ENCODE measurements at regions not wholly inside any gene's neighbourhood (a gene's known extent, or its start where the extent isn't known, plus 50 kb on each side); places are given as distances from the start of the nearest gene placed in this dataset.

DNA sequence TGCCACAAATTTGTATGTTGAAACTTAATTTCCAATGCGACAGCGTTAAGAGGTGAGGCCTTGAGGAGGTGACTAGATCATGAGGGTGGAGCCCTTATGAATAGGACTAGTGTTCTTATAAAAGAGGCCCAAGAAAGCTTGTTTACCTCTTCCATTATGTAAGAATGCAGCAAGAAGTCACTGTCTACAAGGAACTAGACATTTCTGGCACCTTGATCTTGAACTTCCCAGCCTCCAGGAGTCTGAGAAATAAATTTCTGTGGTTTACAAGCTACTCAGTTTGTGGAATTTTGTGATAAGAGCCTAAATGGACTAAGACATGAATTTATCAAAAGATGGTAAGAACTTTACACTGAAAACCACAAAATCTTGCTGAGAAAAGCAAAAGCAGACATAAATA, 173.6 kb upstream of the SGK1 start:
- Histone ChIP-seq H3K4me3 (no peak overlapping the region), H3K4me1 (no peaks in the 10 kb centered on the region), H3K27me3 (no peaks in the 10 kb centered on the region), H3K27ac (no peak overlapping the region), H3K9me3 (no peaks in the 10 kb centered on the region), H3K36me3 (no peaks in the 10 kb centered on the region)
- TF ChIP-seq EP300 (IDR thresholded peaks at IDR 0.05; ENCODE audit: low read depth) (no peak), POLR2A (IDR thresholded peaks at IDR 0.05) (no peak), POLR2AphosphoS5 (IDR thresholded peaks at IDR 0.05) (no peak)
- TF ChIP-seq, protein P1, sequence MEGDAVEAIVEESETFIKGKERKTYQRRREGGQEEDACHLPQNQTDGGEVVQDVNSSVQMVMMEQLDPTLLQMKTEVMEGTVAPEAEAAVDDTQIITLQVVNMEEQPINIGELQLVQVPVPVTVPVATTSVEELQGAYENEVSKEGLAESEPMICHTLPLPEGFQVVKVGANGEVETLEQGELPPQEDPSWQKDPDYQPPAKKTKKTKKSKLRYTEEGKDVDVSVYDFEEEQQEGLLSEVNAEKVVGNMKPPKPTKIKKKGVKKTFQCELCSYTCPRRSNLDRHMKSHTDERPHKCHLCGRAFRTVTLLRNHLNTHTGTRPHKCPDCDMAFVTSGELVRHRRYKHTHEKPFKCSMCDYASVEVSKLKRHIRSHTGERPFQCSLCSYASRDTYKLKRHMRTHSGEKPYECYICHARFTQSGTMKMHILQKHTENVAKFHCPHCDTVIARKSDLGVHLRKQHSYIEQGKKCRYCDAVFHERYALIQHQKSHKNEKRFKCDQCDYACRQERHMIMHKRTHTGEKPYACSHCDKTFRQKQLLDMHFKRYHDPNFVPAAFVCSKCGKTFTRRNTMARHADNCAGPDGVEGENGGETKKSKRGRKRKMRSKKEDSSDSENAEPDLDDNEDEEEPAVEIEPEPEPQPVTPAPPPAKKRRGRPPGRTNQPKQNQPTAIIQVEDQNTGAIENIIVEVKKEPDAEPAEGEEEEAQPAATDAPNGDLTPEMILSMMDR (IDR thresholded peaks at IDR 0.05), result no peak
- in situ Hi-C loops (cut with MboI; ENCODE audit: low pct_ligation_motif_present in 1 of 4, low pct_unique_long_range_greater_than_20kb in 1 of 4, low sequenced_read_pairs in 3 of 4), result no loop called here
- no peak for DNase-seq
- WGBS, 2 donors (ENCODE audit: low coverage in 1 of 2), result 83 to 97% methylated on average over 2 of the region's 2 CpGs
- intact Hi-C loops (cut with DNase I; ENCODE audit: low total_unique reads), result no loop called here

GRCh38 chr6:134482593-134483270, 164.8 kb upstream of the SGK1 start:
- Histone ChIP-seq H3K9me3 (no peaks in the 10 kb centered on the region), H3K27me3 (no peaks in the 10 kb centered on the region), H3K27ac (no peak overlapping the region), H3K4me3 (no peak overlapping the region), H3K36me3 (no peaks in the 10 kb centered on the region), H3K4me1 (no peaks in the 10 kb centered on the region)
- 71 to 78% methylated on average over 11 to 12 of the region's 12 CpGs for WGBS, 2 donors (ENCODE audit: low coverage in 1 of 2)
- DNase-seq, result no peak
- intact Hi-C loops (cut with DNase I; ENCODE audit: low total_unique reads) (no loop called here), in situ Hi-C loops (cut with MboI; ENCODE audit: low pct_ligation_motif_present in 1 of 4, low pct_unique_long_range_greater_than_20kb in 1 of 4, low sequenced_read_pairs in 3 of 4) (no loop called here)
- TF ChIP-seq, protein P1 (IDR thresholded peaks at IDR 0.05), result no peak
- TF ChIP-seq POLR2A (IDR thresholded peaks at IDR 0.05) (no peak), POLR2AphosphoS5 (IDR thresholded peaks at IDR 0.05) (no peak), EP300 (IDR thresholded peaks at IDR 0.05; ENCODE audit: low read depth) (no peak)

DNA sequence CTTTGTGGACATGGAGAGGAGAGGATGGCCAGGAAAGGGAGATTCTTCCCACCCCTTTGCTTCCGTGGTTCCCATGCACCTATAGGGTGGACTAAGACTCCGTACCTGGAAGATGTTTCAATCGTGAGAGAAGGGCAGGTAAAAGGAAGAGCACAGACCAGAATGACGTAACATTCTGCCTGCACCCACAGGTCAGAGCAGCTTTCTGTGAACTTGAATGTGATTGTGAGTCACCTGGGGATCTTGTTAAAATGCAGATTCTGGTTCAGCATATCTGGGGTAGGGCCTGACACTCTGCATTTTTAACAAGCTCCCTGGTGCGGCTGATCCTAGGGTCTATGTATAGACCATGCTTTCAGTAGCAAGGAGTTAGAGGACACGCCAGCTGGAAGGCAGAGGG, 164.1 kb upstream of the SGK1 start:
- H3K27ac ChIP-seq, result no peak overlapping the region
- H3K27me3 ChIP-seq, result no peaks in the 10 kb centered on the region
- in situ Hi-C loops (cut with MboI; ENCODE audit: low pct_ligation_motif_present in 1 of 4, low pct_unique_long_range_greater_than_20kb in 1 of 4, low sequenced_read_pairs in 3 of 4), result no loop called here
- no peaks in the 10 kb centered on the region for H3K9me3 ChIP-seq
- whole genome bisulfite sequencing, 2 donors (ENCODE audit: low coverage in 1 of 2), result 96% methylated on average over 6 of the region's 6 CpGs; no CpG with 5 or more reads in 1 of the 2 donors
- no peak for DNase-seq
- intact Hi-C loops (cut with DNase I; ENCODE audit: low total_unique reads), result no loop called here
- no peaks in the 10 kb centered on the region for H3K4me1 ChIP-seq
- TF ChIP-seq POLR2A (IDR thresholded peaks at IDR 0.05) (no peak), EP300 (IDR thresholded peaks at IDR 0.05; ENCODE audit: low read depth) (no peak)
- no peaks in the 10 kb centered on the region for H3K36me3 ChIP-seq
- H3K4me3 ChIP-seq, result no peak overlapping the region

- no peak for TF ChIP-seq EP300 (IDR thresholded peaks at IDR 0.05; ENCODE audit: low read depth)
- DNase-seq, result no peak
- H3K4me1 ChIP-seq, result no peaks in the 10 kb centered on the region
- no peak overlapping the region for H3K27ac ChIP-seq
- no peak overlapping the region for H3K4me3 ChIP-seq
- intact Hi-C loops (cut with DNase I; ENCODE audit: low total_unique reads) (no loop called here), in situ Hi-C loops (cut with MboI; ENCODE audit: low pct_ligation_motif_present in 1 of 4, low pct_unique_long_range_greater_than_20kb in 1 of 4, low sequenced_read_pairs in 3 of 4) (no loop called here)
- no peaks in the 10 kb centered on the region for H3K9me3 ChIP-seq
- 60 to 84% methylated on average over 1 of the region's 1 CpG for WGBS, 2 donors (ENCODE audit: low coverage in 1 of 2)
- H3K27me3 ChIP-seq, result no peaks in the 10 kb centered on the region
- H3K36me3 ChIP-seq, result no peaks in the 10 kb centered on the region
Observed at GRCh38 chr6:134480593-134480992, 162.7 kb upstream of the SGK1 start.

DNA sequence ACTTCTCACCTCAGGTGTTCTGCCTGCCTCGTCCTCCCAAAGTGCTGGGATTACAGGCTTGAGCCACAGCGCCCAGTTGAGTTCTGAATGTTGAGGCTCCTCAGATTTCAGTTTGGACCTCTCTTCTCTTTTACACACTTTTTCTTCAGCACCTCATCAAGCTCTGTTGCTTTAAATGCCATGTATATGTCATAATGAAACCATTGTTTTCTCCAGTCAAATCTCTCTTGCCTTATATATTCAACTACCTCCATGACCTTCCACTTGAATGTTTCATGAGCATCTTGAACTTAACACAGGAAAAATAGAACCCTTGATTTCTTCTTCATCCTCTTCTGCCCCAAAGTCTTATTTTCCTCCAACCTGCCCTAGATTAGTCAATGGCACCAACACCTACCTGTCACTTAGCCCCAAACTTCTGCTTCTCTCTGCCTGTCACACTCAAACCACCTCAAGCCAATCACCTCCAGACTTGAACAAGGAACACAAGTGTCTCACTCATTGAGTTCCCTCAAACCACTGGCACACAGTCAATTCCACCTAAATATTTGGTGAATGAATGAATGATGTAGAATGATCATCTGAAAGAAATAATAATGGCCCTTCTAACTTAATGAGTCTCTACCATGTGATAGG, 161.0 kb upstream of the SGK1 start:
- Histone ChIP-seq H3K36me3 (no peaks in the 10 kb centered on the region), H3K27ac (no peak overlapping the region), H3K27me3 (no peaks in the 10 kb centered on the region), H3K4me1 (no peaks in the 10 kb centered on the region), H3K4me3 (no peak overlapping the region), H3K9me3 (no peaks in the 10 kb centered on the region)
- TF ChIP-seq POLR2A (IDR thresholded peaks at IDR 0.05) (no peak), POLR2AphosphoS5 (IDR thresholded peaks at IDR 0.05) (no peak), EP300 (IDR thresholded peaks at IDR 0.05; ENCODE audit: low read depth) (no peak)
- intact Hi-C loops (cut with DNase I; ENCODE audit: low total_unique reads), result no loop called here
- in situ Hi-C loops (cut with MboI; ENCODE audit: low pct_ligation_motif_present in 1 of 4, low pct_unique_long_range_greater_than_20kb in 1 of 4, low sequenced_read_pairs in 3 of 4), result no loop called here
- no peak for DNase-seq
- WGBS, 2 donors (ENCODE audit: low coverage in 1 of 2), result 92 to 100% methylated on average over 1 to 2 of the region's 2 CpGs

All from transverse colon (tissue), 4 donors.